Activated CD4-positive, alpha-beta memory T cell treated with anti-CD3 and anti-CD28 coated beads, Interleukin-2, amount 10 ng/mL, durations not matched to agents 7 days and 5 days (primary cell): ENCODE measurements at regions not wholly inside any gene's neighbourhood (a gene's known extent, or its start where the extent isn't known, plus 50 kb on each side); places are given as distances from the start of the nearest gene placed in this dataset.
"Not testable (repeated sequence)": the region's sequence is repeated elsewhere in the genome, so short reads cannot be mapped to it uniquely, and the experiment has no call there.

Experiments used
- CTCF ChIA-PET: fragments of 350-600 bp; sonication (Branson Sonifier 250); formaldehyde crosslinking; loops from one replicate; lab custom pipeline; 2021; ENCODE audit warnings: antibody characterized with exemption, inconsistent platforms; lab: Charles Lee
- POLR2A ChIA-PET: fragments of 350-600 bp; sonication (Branson Sonifier 250); formaldehyde crosslinking; loops from one replicate; lab custom pipeline; 2021; ENCODE audit warnings: antibody characterized with exemption; lab: Charles Lee
- DNase-seq: peaks from one replicate; pipeline ENCODE4 v3.0.0-alpha.2; 2020
- H3K27ac Mint-ChIP-seq: one replicate; pipeline ENCODE4 v1.8.0; 2021; ENCODE audit warnings: mild to moderate bottlenecking, mixed read lengths
- H3K27me3 Mint-ChIP-seq: one replicate; pipeline ENCODE4 v1.8.0; 2021; ENCODE audit warnings: mixed read lengths
- H3K36me3 Mint-ChIP-seq: one replicate; pipeline ENCODE4 v1.8.0; 2021; ENCODE audit warnings: low read depth, mixed read lengths
- H3K4me1 Mint-ChIP-seq: one replicate; pipeline ENCODE4 v1.8.0; 2021; ENCODE audit warnings: mixed read lengths
- H3K4me3 Mint-ChIP-seq: one replicate; pipeline ENCODE4 v1.8.0; 2021; ENCODE audit warnings: mild to moderate bottlenecking, mixed read lengths
- H3K9me3 Mint-ChIP-seq: one replicate; pipeline ENCODE4 v1.8.0; 2021; ENCODE audit warnings: mixed read lengths

DNA sequence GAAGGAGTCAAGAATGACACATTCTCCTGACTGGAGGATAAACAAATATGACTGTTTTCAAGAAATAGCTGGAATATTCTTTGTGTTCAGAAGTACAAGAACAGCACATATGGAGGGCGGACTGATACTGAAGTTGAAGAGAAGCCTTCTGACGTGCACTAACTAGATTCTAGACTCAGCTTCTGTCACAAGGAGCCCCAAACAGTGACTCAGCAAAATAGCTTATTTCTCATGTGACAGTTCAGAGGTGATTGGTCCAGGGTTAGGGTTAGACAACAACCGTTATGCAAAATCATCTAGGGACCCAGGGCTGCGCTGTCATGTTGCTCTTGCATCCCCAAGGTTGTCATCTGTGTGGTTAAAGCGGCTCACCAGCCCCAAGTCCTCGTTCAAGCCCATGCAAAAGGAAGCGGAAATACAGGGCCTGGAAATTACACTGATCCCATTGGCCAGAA lies 76.6 kb downstream of the LAT start:
- H3K36me3 Mint-ChIP-seq, H3K4me1 Mint-ChIP-seq, H3K9me3 Mint-ChIP-seq, POLR2A ChIA-PET, H3K4me3 Mint-ChIP-seq, H3K27me3 Mint-ChIP-seq, H3K27ac Mint-ChIP-seq, CTCF ChIA-PET, DNase-seq: not testable (repeated sequence)

- H3K27ac Mint-ChIP-seq, result not testable (repeated sequence)
Observed at GRCh38 chr16:29060022-29060810, 75.4 kb downstream of the LAT start.

GRCh38 chr16:29059575-29059974 lies 74.7 kb downstream of the LAT start:
- H3K4me3 Mint-ChIP-seq, H3K36me3 Mint-ChIP-seq, DNase-seq, H3K27me3 Mint-ChIP-seq, H3K9me3 Mint-ChIP-seq, CTCF ChIA-PET, H3K4me1 Mint-ChIP-seq, H3K27ac Mint-ChIP-seq, POLR2A ChIA-PET: not testable (repeated sequence)

More at GRCh38 chr16:29060022-29060810, 75.4 kb downstream of the LAT start:
- H3K4me1 Mint-ChIP-seq, H3K4me3 Mint-ChIP-seq, DNase-seq, H3K9me3 Mint-ChIP-seq, POLR2A ChIA-PET, H3K27me3 Mint-ChIP-seq, H3K36me3 Mint-ChIP-seq, CTCF ChIA-PET: not testable (repeated sequence)
